ENCODE measurements at regions not wholly inside any gene's neighbourhood (a gene's known extent, or its start where the extent isn't known, plus 50 kb on each side); places are given as distances from the start of the nearest gene placed in this dataset.

- ATAC-seq, result no peak
- DNase-seq, result no peak
- Histone ChIP-seq H3K27me3 (no peaks in the 10 kb centered on the region), H3K4me1 (no peaks in the 10 kb centered on the region), H3K9me3 (peaks cover 0 to 3% (median 0%) of the 10 kb centered on the region in 12 donors), H3K27ac (no peak overlapping the region), H3K36me3 (no peaks in the 10 kb centered on the region), H3K4me3 (no peak overlapping the region)
- TF ChIP-seq POLR2A (IDR thresholded peaks at IDR 0.05), result no peak
- no peak for TF ChIP-seq CTCF (IDR thresholded peaks at IDR 0.05)
- 55 to 66% (median 63%) methylated on average over 2 of the region's 2 CpGs for WGBS, 4 donors
- intact Hi-C loops (cut with DNase I), result no loop called here
These were observed 254.8 kb downstream of the HTR7 start for GRCh38 chr10:90602862-90603610.

- TF ChIP-seq CTCF (IDR thresholded peaks at IDR 0.05) (no peak), POLR2A (IDR thresholded peaks at IDR 0.05) (no peak)
- H3K4me1 ChIP-seq, result no peaks in the 10 kb centered on the region
- intact Hi-C loops (cut with DNase I), result no loop called here
- DNase-seq (no peak), ATAC-seq (no peak)
- no peaks in the 10 kb centered on the region for H3K36me3 ChIP-seq
- H3K27ac ChIP-seq, result no peak overlapping the region
- H3K9me3 ChIP-seq, result peaks cover 0 to 3% (median 0%) of the 10 kb centered on the region in 12 donors
- H3K27me3 ChIP-seq, result no peaks in the 10 kb centered on the region
- H3K4me3 ChIP-seq, result no peak overlapping the region
These were observed 253.2 kb downstream of the HTR7 start for GRCh38 chr10:90604636-90605035.

- ATAC-seq, result no peak
- no peak for DNase-seq
- H3K9me3 ChIP-seq, result peaks cover 0 to 3% (median 0%) of the 10 kb centered on the region in 12 donors
- H3K36me3 ChIP-seq, result no peaks in the 10 kb centered on the region
- H3K4me3 ChIP-seq, result no peak overlapping the region
- intact Hi-C loops (cut with DNase I), result no loop called here
- TF ChIP-seq POLR2A (IDR thresholded peaks at IDR 0.05) (no peak), CTCF (IDR thresholded peaks at IDR 0.05) (no peak)
- H3K27me3 ChIP-seq, result no peaks in the 10 kb centered on the region
- 59 to 67% (median 64%) methylated on average over 3 of the region's 3 CpGs for WGBS, 4 donors
- no peak overlapping the region for H3K27ac ChIP-seq
- no peaks in the 10 kb centered on the region for H3K4me1 ChIP-seq
These were observed 252.3 kb downstream of the HTR7 start for GRCh38 chr10:90605506-90605905.

- no peak overlapping the region for H3K4me3 ChIP-seq
- ATAC-seq (no peak), DNase-seq (no peak)
- 65 to 75% (median 70%) methylated on average over 3 of the region's 3 CpGs for WGBS, 4 donors
- intact Hi-C loops (cut with DNase I), result no loop called here
- H3K9me3 ChIP-seq, result no peaks in the 10 kb centered on the region
- H3K36me3 ChIP-seq, result no peaks in the 10 kb centered on the region
- no peak overlapping the region for H3K27ac ChIP-seq
- H3K27me3 ChIP-seq, result no peaks in the 10 kb centered on the region
- no peak for TF ChIP-seq CTCF (IDR thresholded peaks at IDR 0.05)
- TF ChIP-seq POLR2A (IDR thresholded peaks at IDR 0.05), result no peak
- no peaks in the 10 kb centered on the region for H3K4me1 ChIP-seq
These were observed 245.6 kb downstream of the HTR7 start for GRCh38 chr10:90612276-90612675.

All from heart left ventricle (tissue), 16 donors.